ENCODE measurements at regions not wholly inside any gene's neighbourhood (a gene's known extent, or its start where the extent isn't known, plus 50 kb on each side); places are given as distances from the start of the nearest gene placed in this dataset.

- TF ChIP-seq ZNF586 (CRISPR knock-in tag; conservative IDR thresholded peaks at IDR 0.05) (no peak), TCF7L2 (IDR thresholded peaks at IDR 0.05; ENCODE audit: low read depth, low read length) (no peak), BACH1 (tag; IDR thresholded peaks at IDR 0.05) (no peak), MAX (CRISPR knock-in tag; IDR thresholded peaks at IDR 0.05) (no peak), E2F5 (CRISPR knock-in tag; IDR thresholded peaks at IDR 0.05) (no peak), MEIS2 (IDR thresholded peaks at IDR 0.05; ENCODE audit: partially characterized antibody) (no peak), JUN (IDR thresholded peaks at IDR 0.05; ENCODE audit: borderline replicate concordance, low read depth, low read length) (no peak), JUN (CRISPR knock-in tag; IDR thresholded peaks at IDR 0.05; ENCODE audit: borderline replicate concordance) (no peak)
- TF ChIP-seq, protein P1, sequence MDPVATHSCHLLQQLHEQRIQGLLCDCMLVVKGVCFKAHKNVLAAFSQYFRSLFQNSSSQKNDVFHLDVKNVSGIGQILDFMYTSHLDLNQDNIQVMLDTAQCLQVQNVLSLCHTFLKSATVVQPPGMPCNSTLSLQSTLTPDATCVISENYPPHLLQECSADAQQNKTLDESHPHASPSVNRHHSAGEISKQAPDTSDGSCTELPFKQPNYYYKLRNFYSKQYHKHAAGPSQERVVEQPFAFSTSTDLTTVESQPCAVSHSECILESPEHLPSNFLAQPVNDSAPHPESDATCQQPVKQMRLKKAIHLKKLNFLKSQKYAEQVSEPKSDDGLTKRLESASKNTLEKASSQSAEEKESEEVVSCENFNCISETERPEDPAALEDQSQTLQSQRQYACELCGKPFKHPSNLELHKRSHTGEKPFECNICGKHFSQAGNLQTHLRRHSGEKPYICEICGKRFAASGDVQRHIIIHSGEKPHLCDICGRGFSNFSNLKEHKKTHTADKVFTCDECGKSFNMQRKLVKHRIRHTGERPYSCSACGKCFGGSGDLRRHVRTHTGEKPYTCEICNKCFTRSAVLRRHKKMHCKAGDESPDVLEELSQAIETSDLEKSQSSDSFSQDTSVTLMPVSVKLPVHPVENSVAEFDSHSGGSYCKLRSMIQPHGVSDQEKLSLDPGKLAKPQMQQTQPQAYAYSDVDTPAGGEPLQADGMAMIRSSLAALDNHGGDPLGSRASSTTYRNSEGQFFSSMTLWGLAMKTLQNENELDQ (CRISPR knock-in tag; IDR thresholded peaks at IDR 0.05; ENCODE audit: borderline replicate concordance) = no peak
Observed at GRCh38 chr2:220531216-220531615, 903.8 kb downstream of the SLC4A3 start.

Data from K562 (cell line).